ENCODE measurements at regions not wholly inside any gene's neighbourhood (a gene's known extent, or its start where the extent isn't known, plus 50 kb on each side); places are given as distances from the start of the nearest gene placed in this dataset.

- Histone ChIP-seq H4K20me1 (replicated peaks; ENCODE audit: control insufficient read depth, insufficient read depth, low read length) (no peaks in the 10 kb centered on the region), H3K9me1 (ENCODE audit: control insufficient read depth, insufficient read depth, low read length) (no peaks in the 10 kb centered on the region), H2AFZ (ENCODE audit: low read depth, low read length) (no peak overlapping the region), H3K4me1 (replicated peaks in 1 of 2; ENCODE audit: control insufficient read depth in 2 of 2, insufficient read depth in 2 of 2, low read length in 2 of 2) (no peaks in the 10 kb centered on the region), H3K4me3 (no peak overlapping the region), H3K9ac (ENCODE audit: insufficient read depth in 1 of 2, low read depth in 2 of 2, low read length in 2 of 2) (no peak overlapping the region), H3K27me3 (ENCODE audit: control insufficient read depth in 2 of 2, insufficient read depth in 2 of 2, low read length in 2 of 2) (no peaks in the 10 kb centered on the region), H3K79me2 (ENCODE audit: control insufficient read depth, insufficient read depth, low read length) (no peaks in the 10 kb centered on the region), H3K9me3 (replicated peaks; ENCODE audit: control insufficient read depth, insufficient read depth, low read depth, low read length) (no peaks in the 10 kb centered on the region), H3K4me2 (ENCODE audit: insufficient read depth, low read length) (no peak overlapping the region), H3K36me3 (ENCODE audit: control insufficient read depth, insufficient read depth, low read length) (no peaks in the 10 kb centered on the region), H3K27ac (ENCODE audit: extremely low read depth, low read depth, low read length) (no peak overlapping the region)
- FAIRE-seq (no peak), ATAC-seq (no peak), DNase-seq (ENCODE audit: extremely low read depth in 1 of 4, low spot score in 3 of 4) (no peak)
- WGBS (ENCODE audit: insufficient coverage, low coverage, missing lambda C conversion rate): 0% methylated on average over 1 of the region's 1 CpG
- in situ Hi-C loops (cut with MboI) (no loop called here), intact Hi-C loops (cut with micrococcal nuclease) (no loop called here)
- CTCF ChIA-PET (ENCODE audit: low intra/inter-chr PET ratio): no interaction called here
- BruUV-seq (replicated peaks): no TSS peak
- POLR2A ChIA-PET: interaction anchor here (0.6 kb wide), 1 partner anchor 1656 kb away, joined by 3 read pairs; no protein-coding TSS in a partner anchor
- TF ChIP-seq, protein P1, sequence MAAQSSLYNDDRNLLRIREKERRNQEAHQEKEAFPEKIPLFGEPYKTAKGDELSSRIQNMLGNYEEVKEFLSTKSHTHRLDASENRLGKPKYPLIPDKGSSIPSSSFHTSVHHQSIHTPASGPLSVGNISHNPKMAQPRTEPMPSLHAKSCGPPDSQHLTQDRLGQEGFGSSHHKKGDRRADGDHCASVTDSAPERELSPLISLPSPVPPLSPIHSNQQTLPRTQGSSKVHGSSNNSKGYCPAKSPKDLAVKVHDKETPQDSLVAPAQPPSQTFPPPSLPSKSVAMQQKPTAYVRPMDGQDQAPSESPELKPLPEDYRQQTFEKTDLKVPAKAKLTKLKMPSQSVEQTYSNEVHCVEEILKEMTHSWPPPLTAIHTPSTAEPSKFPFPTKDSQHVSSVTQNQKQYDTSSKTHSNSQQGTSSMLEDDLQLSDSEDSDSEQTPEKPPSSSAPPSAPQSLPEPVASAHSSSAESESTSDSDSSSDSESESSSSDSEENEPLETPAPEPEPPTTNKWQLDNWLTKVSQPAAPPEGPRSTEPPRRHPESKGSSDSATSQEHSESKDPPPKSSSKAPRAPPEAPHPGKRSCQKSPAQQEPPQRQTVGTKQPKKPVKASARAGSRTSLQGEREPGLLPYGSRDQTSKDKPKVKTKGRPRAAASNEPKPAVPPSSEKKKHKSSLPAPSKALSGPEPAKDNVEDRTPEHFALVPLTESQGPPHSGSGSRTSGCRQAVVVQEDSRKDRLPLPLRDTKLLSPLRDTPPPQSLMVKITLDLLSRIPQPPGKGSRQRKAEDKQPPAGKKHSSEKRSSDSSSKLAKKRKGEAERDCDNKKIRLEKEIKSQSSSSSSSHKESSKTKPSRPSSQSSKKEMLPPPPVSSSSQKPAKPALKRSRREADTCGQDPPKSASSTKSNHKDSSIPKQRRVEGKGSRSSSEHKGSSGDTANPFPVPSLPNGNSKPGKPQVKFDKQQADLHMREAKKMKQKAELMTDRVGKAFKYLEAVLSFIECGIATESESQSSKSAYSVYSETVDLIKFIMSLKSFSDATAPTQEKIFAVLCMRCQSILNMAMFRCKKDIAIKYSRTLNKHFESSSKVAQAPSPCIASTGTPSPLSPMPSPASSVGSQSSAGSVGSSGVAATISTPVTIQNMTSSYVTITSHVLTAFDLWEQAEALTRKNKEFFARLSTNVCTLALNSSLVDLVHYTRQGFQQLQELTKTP (IDR thresholded peaks at IDR 0.05; ENCODE audit: low read depth in 1 of 2, partially characterized antibody in 2 of 2): no peak
- TF ChIP-seq CAMTA2 (CRISPR knock-in tag; conservative IDR thresholded peaks at IDR 0.05): no peak
- TF ChIP-seq ZNF76 (CRISPR knock-in tag; IDR thresholded peaks at IDR 0.05; ENCODE audit: borderline replicate concordance): no peak
- no peak for TF ChIP-seq ARID3B (CRISPR knock-in tag; IDR thresholded peaks at IDR 0.05; ENCODE audit: borderline replicate concordance)
- no peak for TF ChIP-seq ZC3H4 (CRISPR knock-in tag; IDR thresholded peaks at IDR 0.05; ENCODE audit: borderline replicate concordance)
- no peak for TF ChIP-seq ZSCAN32 (CRISPR knock-in tag; IDR thresholded peaks at IDR 0.05)
- TF ChIP-seq SRSF7 (optimal IDR thresholded peaks at IDR 0.05; ENCODE audit: low read depth, low read length): no peak
- no peak for TF ChIP-seq CBX1 (IDR thresholded peaks at IDR 0.05; ENCODE audit: low read depth)
- TF ChIP-seq ZNF778 (CRISPR knock-in tag; IDR thresholded peaks at IDR 0.05): no peak
- TF ChIP-seq BRD4 (IDR thresholded peaks at IDR 0.05): no peak
- no peak for TF ChIP-seq PTTG1 (tag; IDR thresholded peaks at IDR 0.05; ENCODE audit: low read depth)
- TF ChIP-seq CHD2 (IDR thresholded peaks at IDR 0.05; ENCODE audit: low read depth, low read length): no peak
- TF ChIP-seq MCM3 (IDR thresholded peaks at IDR 0.05): no peak
- no peak for TF ChIP-seq RFX1 (IDR thresholded peaks at IDR 0.05)
- TF ChIP-seq L3MBTL2 (IDR thresholded peaks at IDR 0.05): no peak
- no peak for TF ChIP-seq NUFIP1 (IDR thresholded peaks at IDR 0.05; ENCODE audit: partially characterized antibody)
- TF ChIP-seq HMG20A (CRISPR knock-in tag; conservative IDR thresholded peaks at IDR 0.05): no peak
- TF ChIP-seq TBL1XR1 (IDR thresholded peaks at IDR 0.05; ENCODE audit: low read length in 2 of 2): no peak
Measured at GRCh38 chr3:117919621-117920020, 1115.0 kb downstream of the IGSF11 start.

All from K562 (cell line).